ENCODE measurements at regions not wholly inside any gene's neighbourhood (a gene's known extent, or its start where the extent isn't known, plus 50 kb on each side); places are given as distances from the start of the nearest gene placed in this dataset.

DNA sequence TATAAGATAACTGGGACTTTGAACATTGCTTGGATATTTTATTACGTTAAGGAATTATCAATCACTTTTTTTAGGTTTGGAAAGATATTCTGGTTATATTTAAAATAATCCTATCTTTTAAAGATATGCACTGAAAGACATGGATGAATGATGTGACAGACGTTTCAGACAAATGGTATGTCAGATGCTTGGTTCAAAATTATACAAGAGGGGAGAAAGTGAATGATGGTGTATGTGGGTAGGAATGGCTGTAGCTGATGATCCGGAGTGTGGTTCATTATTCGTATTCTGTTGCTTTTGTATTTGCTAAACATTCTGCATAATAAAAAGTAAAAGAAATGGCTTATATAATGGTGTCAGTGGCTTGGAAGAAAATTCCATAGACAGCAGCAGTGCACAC lies 51.0 kb upstream of the SNRPB2 start:
- Histone ChIP-seq H3K4me1 (ENCODE audit: control insufficient read depth in 1 of 2, insufficient read depth in 2 of 2, low read depth in 1 of 2, low read length in 1 of 2) (no peaks in the 10 kb centered on the region), H3K9ac (no peak overlapping the region), H2AFZ (ENCODE audit: low read depth) (no peak overlapping the region)

DNA sequence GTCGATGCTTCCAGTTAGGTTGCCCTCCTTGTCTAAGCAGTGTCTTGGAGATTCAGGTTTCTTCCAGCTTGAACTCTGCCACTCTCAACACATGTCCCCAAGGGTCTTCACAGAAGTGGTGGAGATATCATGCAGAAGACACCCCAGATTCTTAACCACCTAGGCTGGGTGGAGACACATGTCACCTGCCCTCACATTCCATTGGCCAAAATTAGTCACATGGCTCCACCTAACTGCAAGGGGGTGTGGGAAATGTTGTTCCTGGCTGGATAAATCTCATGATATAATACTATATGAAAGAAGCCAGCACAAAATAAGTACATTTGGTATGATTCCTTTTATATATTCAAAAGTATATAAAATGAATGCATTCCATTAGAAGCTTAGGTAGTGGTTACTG lies 52.9 kb upstream of the SNRPB2 start:
- DNase-seq = no peak
- H2AFZ ChIP-seq (ENCODE audit: low read depth) = no peak overlapping the region
- H3K4me2 ChIP-seq = no peak overlapping the region
- H3K4me1 ChIP-seq (ENCODE audit: control insufficient read depth in 1 of 2, insufficient read depth in 2 of 2, low read depth in 1 of 2, low read length in 1 of 2) = peaks cover 0 to 4% of the 10 kb centered on the region in 2 experiments; a peak in 2 of 4 replicates
- H4K20me1 ChIP-seq (ENCODE audit: insufficient read depth) = no peaks in the 10 kb centered on the region
- H3K36me3 ChIP-seq (replicated peaks in 1 of 2; ENCODE audit: control insufficient read depth in 1 of 2, insufficient read depth in 2 of 2, low read length in 1 of 2) = no peaks in the 10 kb centered on the region
- H3K79me2 ChIP-seq (ENCODE audit: insufficient read depth) = no peaks in the 10 kb centered on the region
- no peak for TF ChIP-seq FOXM1 (IDR thresholded peaks at IDR 0.05; ENCODE audit: low read depth)
- no peak for TF ChIP-seq RXRA (IDR thresholded peaks at IDR 0.05; ENCODE audit: borderline replicate concordance, low read depth)
- TF ChIP-seq, protein P1, sequence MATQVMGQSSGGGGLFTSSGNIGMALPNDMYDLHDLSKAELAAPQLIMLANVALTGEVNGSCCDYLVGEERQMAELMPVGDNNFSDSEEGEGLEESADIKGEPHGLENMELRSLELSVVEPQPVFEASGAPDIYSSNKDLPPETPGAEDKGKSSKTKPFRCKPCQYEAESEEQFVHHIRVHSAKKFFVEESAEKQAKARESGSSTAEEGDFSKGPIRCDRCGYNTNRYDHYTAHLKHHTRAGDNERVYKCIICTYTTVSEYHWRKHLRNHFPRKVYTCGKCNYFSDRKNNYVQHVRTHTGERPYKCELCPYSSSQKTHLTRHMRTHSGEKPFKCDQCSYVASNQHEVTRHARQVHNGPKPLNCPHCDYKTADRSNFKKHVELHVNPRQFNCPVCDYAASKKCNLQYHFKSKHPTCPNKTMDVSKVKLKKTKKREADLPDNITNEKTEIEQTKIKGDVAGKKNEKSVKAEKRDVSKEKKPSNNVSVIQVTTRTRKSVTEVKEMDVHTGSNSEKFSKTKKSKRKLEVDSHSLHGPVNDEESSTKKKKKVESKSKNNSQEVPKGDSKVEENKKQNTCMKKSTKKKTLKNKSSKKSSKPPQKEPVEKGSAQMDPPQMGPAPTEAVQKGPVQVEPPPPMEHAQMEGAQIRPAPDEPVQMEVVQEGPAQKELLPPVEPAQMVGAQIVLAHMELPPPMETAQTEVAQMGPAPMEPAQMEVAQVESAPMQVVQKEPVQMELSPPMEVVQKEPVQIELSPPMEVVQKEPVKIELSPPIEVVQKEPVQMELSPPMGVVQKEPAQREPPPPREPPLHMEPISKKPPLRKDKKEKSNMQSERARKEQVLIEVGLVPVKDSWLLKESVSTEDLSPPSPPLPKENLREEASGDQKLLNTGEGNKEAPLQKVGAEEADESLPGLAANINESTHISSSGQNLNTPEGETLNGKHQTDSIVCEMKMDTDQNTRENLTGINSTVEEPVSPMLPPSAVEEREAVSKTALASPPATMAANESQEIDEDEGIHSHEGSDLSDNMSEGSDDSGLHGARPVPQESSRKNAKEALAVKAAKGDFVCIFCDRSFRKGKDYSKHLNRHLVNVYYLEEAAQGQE (IDR thresholded peaks at IDR 0.05; ENCODE audit: low read depth, low read length) = no peak
- TF ChIP-seq GABPA (IDR thresholded peaks at IDR 0.05; ENCODE audit: low read depth) = no peak
- no peak for TF ChIP-seq NRF1 (IDR thresholded peaks at IDR 0.05; ENCODE audit: low read depth, low read length)
- no peaks in the 10 kb centered on the region for H3K27me3 ChIP-seq (ENCODE audit: insufficient read depth)
- H3K4me3 ChIP-seq (ENCODE audit: low read depth in 2 of 2, low read length in 1 of 2) = no peak overlapping the region
- CTCF ChIA-PET = no interaction called here
- no peaks in the 10 kb centered on the region for H3K9me3 ChIP-seq
- H3F3A ChIP-seq (replicated peaks; ENCODE audit: insufficient read depth) = no peaks in the 10 kb centered on the region
- WGBS (ENCODE audit: low lambda C conversion rate) = 0% methylated on average over 1 of the region's 1 CpG
- no peak overlapping the region for H3K9ac ChIP-seq
- no peak overlapping the region for H3K27ac ChIP-seq (ENCODE audit: low read depth in 2 of 2, low read length in 1 of 2)
- POLR2A ChIA-PET = no interaction called here
- no peaks in the 10 kb centered on the region for H3K9me2 ChIP-seq

More for the DNA sequence above, 51.0 kb upstream of the SNRPB2 start:
- no peak overlapping the region for H3K27ac ChIP-seq (ENCODE audit: low read depth in 2 of 2, low read length in 1 of 2)
- no peaks in the 10 kb centered on the region for H3K36me3 ChIP-seq (replicated peaks in 1 of 2; ENCODE audit: control insufficient read depth in 1 of 2, insufficient read depth in 2 of 2, low read length in 1 of 2)
- no peaks in the 10 kb centered on the region for H3F3A ChIP-seq (replicated peaks; ENCODE audit: insufficient read depth)
- TF ChIP-seq TEAD4 (IDR thresholded peaks at IDR 0.05; ENCODE audit: borderline replicate concordance, insufficient read depth) (no peak), EZH2phosphoT487 (IDR thresholded peaks at IDR 0.05; ENCODE audit: borderline replicate concordance, low read depth) (no peak), TCF12 (IDR thresholded peaks at IDR 0.05) (no peak)
- TF ChIP-seq, protein P2, sequence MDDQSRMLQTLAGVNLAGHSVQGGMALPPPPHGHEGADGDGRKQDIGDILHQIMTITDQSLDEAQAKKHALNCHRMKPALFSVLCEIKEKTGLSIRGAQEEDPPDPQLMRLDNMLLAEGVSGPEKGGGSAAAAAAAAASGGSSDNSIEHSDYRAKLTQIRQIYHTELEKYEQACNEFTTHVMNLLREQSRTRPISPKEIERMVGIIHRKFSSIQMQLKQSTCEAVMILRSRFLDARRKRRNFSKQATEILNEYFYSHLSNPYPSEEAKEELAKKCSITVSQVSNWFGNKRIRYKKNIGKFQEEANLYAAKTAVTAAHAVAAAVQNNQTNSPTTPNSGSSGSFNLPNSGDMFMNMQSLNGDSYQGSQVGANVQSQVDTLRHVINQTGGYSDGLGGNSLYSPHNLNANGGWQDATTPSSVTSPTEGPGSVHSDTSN (IDR thresholded peaks at IDR 0.05) = no peak
- TF ChIP-seq, protein P3, sequence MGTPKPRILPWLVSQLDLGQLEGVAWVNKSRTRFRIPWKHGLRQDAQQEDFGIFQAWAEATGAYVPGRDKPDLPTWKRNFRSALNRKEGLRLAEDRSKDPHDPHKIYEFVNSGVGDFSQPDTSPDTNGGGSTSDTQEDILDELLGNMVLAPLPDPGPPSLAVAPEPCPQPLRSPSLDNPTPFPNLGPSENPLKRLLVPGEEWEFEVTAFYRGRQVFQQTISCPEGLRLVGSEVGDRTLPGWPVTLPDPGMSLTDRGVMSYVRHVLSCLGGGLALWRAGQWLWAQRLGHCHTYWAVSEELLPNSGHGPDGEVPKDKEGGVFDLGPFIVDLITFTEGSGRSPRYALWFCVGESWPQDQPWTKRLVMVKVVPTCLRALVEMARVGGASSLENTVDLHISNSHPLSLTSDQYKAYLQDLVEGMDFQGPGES (IDR thresholded peaks at IDR 0.05; ENCODE audit: low read depth, low read length) = no peak
- ChIA-PET CTCF (no interaction called here), POLR2A (no interaction called here)
- H3K4me3 ChIP-seq (ENCODE audit: low read depth in 2 of 2, low read length in 1 of 2) = no peak overlapping the region
- H3K9me2 ChIP-seq = no peaks in the 10 kb centered on the region
- H3K4me2 ChIP-seq = no peak overlapping the region
- H4K20me1 ChIP-seq (ENCODE audit: insufficient read depth) = no peaks in the 10 kb centered on the region
- no peaks in the 10 kb centered on the region for H3K27me3 ChIP-seq (ENCODE audit: insufficient read depth)
- no peaks in the 10 kb centered on the region for H3K9me3 ChIP-seq
- DNase-seq = no peak
- WGBS (ENCODE audit: low lambda C conversion rate) = 26% methylated on average over 4 of the region's 4 CpGs
- no peaks in the 10 kb centered on the region for H3K79me2 ChIP-seq (ENCODE audit: insufficient read depth)

All from SK-N-SH (cell line).